Left colon (tissue), 2 donors: ENCODE measurements at regions not wholly inside any gene's neighbourhood (a gene's known extent, or its start where the extent isn't known, plus 50 kb on each side); places are given as distances from the start of the nearest gene placed in this dataset.

Source experiments
- ATAC-seq: fragments of 200-7000 bp; cut with Tn5 transposase; one replicate; pipeline ENCODE4 v1.9.1; 2020; ENCODE audit warnings: mild to moderate bottlenecking, moderate library complexity
- DNase-seq, 2 donors: peaks; one replicate each; pipeline ENCODE4 v3.0.0-alpha.2; 2020
- intact Hi-C, 2 donors: fragments of 100-400 bp; cut with DNase I in 1 of 2; cut with micrococcal nuclease in 1 of 2; formaldehyde crosslinking; loops; one replicate each; pipeline versions ENCODE4 v1.11.2 to v1.14.0; 2022; cut with DNase I, micrococcal nuclease
- donor health status: DM: no; HTN: no; CAD: no.
- donor health status: DM: yes; HTN: yes; CAD: no.

DNA sequence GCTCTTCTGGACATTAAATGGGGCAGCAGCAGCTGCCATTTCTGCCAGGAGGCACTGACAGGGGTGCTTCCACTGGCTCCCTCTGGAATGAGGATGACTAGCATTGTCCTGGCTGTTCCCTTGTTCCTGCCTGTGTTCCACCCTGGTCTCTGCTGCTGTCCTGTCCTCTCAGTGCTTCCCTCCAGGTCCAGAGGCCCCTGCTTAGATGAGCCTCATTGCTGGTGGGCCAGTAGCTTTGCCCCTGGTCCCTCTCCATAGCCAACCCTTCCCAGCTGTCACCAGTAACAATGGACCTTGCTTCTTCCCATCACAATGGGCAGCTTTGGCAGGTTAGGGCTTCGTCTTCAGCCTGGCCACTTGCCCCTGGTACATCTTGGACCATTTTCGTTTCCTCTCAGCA lies 561.1 kb downstream of the TCERG1L start:
- DNase-seq (no peak), ATAC-seq (no peak)
- intact Hi-C loops = no loop called here

DNA sequence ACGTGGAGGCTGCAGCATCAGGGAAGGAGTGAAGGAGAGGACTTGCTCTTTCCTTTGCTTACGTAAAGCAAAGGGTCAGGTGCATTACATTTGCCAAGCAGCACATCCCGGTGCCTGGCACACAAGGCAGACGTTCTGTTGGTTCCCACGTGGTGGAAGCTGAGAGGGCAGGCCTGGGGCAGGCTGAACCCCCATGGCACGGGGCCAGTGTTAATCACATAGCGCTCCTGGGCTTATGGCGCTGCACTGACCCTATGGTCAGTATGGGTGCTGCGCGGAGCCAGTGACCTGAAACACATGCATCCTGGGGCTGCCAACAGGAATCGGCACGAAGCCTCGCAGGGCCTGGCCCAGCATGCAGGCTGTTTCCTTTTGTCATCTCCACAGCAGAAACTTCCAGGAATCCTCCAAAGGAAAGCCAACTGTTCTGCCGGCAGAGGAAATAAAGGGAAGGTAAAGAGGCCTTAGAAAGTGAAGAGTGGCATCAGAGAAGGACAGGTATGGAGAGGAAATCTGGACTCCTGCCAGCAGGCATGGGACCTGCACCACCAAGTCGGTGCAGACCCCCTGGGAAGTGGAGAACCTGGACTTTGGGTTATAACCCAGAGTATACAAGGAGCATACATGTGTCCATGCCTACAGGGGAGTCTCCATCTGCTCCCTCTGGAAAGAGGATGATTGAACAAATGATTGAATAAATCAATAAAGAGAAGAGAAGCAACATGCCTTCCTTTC lies 560.2 kb downstream of the TCERG1L start:
- no peak for ATAC-seq
- intact Hi-C loops = no loop called here
- no peak for DNase-seq

DNA sequence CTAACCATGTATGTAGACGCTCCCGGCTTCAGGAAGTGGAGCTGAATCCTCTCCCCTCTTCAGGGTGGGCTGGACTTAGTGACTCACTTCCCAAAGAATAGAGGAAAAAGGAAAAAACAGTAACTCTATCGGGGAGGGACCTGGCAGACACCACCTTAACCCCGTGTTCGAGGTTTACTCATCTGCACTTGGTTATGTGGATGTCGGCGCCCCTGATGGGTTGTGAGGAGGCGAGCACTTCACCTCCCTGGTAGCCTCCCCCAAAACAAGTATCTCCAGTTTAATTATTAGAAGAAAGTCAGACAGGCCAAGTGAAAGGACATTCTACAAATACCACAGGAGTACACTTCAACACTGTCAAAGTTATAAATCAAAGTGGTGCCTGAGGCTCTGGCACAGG lies 559.7 kb downstream of the TCERG1L start:
- no peak for DNase-seq
- intact Hi-C loops = no loop called here
- no peak for ATAC-seq

DNA sequence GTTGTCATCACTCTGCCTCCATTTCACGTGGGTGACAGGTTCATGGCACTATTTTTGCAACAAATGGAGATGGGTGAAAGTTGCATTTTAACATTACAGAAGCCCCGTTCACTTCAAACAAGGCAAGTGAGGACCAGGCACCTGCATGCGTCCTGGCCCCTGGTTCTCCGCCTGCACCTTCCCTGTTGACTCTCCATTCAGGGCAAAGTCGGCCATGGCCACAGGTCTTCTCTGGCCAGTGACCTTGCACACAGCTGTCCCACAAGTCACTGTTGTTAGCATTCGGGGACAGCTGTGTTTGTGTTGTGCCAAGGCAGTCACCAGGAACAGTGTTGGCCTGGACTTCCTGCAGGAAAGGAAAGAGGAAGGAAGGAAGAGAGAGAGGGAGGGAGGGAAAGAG lies 554.9 kb downstream of the TCERG1L start:
- DNase-seq (no peak), ATAC-seq (no peak)
- intact Hi-C loops = no loop called here

DNA sequence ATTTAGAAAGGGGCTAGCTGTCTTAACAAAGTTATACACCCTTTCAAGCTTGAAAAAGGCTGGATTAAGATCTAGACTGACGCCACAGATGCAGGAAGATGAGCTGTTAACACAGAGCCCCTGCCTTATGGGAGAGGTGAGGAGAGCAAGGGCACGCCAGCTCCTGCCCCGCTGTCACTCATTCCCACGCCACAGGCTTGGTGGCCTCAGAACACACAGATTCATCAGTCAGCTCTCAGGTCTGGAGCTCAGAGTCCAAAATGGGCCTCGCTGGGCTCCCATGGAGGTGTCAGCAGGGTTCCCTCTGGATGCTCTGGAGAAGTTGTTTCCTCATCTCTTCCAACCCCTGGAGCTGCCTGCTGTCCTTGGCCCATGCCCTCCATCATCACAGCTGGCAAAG lies 554.2 kb downstream of the TCERG1L start:
- ATAC-seq (no peak), DNase-seq (no peak)
- intact Hi-C loops = no loop called here

DNA sequence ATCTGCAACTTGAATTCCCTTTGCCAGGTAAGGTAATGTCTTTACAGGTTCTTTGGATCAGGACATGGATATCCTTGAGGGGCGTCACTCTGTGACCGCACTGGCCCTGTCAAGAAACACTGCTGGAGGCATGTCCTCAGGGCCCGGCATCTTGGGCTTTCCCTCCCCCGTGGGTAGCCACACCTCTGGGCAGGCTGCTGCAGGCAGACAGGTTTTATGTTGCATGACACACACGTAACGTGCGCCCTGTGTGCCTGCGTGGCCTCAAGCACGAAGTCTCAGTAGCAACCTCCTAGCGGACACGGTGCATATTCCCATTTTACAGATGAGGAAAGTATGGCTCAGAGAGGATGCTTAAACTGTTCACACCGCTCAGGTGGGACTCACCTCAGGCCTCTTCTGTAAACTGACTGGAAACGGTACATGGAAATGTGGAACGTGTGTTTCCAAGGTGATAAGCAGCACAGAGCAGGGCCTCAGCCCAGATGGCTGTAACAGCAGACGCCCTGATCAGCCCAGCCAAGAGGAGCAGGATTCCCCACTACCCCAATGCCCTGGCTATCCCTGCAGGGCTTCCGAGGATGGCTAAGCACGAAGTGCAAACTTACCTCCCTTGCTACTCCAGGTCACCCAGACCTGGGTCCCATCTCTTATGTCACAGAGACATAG lies 553.6 kb downstream of the TCERG1L start:
- ATAC-seq (no peak), DNase-seq (no peak)
- intact Hi-C loops = no loop called here

DNA sequence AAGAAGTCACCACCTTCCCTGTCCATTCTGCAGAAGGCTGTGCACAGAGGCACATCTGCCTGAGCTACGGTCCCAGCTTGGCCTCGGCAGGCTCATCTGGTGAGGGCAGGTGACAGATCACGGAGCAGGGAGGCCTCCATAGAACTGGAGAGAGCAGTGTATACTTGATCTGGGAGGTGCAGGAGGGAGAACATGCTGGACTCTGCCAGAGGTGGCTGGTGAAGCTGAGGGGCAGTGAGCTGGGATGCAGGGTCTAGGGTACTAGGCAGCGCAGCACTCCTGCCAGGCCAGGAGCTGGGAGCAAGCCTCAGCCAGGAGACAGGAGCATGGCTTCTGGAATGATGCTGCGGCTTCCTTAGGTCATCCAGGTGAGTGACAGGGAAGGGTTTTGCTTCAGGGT lies 553.0 kb downstream of the TCERG1L start:
- intact Hi-C loops = no loop called here
- no peak for ATAC-seq
- DNase-seq = no peak

DNA sequence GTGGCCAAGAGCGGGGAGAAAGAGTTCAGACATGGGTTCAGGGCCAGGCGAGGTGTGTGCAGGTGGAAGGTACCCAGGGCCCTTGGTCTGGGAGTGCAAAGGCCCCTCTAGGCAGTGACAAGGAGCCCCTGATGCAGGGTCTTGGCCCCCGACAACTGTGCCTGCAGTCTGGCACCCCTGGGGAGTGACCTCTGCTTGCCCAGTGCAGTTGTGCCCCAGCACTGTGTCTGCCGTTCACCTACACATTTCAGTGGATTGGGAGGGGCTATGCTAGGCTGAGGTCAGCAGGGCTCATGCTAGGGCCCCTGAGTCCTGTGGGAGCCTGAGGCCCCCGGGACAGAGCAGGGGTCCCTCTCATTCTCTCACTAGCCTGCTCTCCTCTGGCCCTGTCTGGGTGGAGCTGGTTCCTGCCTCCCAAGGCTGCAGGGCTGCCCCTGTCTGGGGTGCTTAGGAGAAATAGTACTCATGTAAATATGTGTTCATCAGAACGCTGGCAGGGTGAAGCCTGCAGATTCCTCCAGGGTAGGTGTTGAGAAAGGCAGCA lies 550.4 kb downstream of the TCERG1L start:
- ATAC-seq (no peak), DNase-seq (no peak)
- intact Hi-C loops = no loop called here

DNA sequence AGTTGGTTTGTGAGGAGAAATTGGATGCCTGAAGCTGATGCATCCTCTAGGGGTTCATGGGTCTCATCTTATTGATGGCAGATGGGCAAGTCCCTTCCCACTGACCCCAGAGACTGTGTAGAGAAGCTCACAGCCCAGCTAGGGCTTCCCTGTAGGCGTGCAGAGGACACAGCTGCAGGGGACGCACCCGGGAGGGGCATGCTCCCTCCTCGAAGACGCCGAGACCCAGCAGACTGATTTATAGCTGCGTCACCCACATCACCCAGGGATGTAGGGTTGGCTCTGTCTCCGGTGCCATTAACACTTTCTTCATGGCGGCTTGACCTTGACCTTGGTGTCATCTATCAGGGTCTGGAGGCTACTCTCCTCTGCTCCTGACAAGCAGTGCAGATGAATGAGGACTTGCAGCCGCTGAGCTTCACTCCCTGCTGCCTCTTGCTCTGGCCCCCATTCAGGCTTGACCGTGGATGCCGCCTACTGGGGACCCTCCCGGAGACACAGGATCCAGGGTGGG lies 549.7 kb downstream of the TCERG1L start:
- no peak for ATAC-seq
- DNase-seq = no peak
- intact Hi-C loops = no loop called here

DNA sequence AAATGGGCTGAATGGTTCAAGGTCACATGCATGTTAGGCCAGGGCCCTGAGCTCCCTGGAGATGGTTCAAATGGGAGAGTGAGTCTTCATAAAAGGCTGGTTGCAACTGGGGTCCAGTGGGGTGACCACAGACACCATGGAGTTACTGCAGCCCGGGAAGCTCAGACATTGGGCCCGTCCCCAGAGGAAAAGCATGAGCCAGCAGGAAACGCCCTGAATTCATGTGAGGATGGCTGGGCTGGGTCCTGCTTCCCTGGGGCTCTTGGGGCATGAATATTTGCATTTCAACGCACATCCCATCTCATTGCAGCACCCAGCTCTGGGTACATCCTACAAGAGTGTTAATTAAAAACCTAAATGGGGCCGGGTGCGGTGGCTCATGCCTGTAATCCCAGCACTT lies 549.0 kb downstream of the TCERG1L start:
- intact Hi-C loops = no loop called here
- DNase-seq = peak in 1 of 2 donors; percentile 11
- ATAC-seq = no peak

DNA sequence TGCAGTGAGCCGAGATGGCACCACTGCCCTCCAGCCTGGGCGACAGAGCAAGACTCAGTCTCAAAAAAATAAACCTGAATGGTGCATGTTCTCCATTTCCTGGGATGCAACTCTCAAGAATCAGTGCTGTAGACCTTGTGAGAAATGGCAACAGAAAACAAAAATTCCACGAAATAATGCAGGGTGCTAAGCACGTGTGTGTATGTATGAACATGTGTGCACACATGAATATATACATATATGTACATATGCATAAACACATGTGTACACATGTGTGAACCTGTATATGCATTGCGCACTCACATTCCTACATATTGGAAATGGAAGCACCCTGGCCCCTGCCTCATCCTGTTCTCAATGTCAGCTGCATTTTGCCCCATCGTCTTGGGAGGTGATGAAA lies 548.5 kb downstream of the TCERG1L start:
- intact Hi-C loops = no loop called here
- DNase-seq (no peak), ATAC-seq (no peak)

DNA sequence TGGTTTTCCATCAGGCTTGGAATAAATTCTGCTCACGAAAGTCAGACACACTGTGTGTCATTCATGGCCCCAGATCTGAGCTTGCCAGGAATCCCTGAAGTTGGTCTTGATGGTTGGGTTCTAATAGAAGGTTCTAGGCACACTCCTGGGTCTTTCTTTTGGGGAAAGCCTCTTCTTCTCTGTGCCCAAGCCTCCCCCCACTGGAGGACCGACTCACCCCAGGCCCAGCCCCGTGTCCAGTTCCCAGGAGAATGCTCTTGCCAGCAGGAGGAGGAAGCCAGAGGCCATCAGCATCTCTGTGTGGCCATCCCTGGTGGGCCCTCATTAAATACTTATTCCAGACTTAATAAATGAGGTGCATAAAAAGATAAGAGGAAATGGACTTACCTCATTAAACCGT lies 548.0 kb downstream of the TCERG1L start:
- ATAC-seq (no peak), DNase-seq (peak in 1 of 2 donors; percentile 8)
- intact Hi-C loops = no loop called here

DNA sequence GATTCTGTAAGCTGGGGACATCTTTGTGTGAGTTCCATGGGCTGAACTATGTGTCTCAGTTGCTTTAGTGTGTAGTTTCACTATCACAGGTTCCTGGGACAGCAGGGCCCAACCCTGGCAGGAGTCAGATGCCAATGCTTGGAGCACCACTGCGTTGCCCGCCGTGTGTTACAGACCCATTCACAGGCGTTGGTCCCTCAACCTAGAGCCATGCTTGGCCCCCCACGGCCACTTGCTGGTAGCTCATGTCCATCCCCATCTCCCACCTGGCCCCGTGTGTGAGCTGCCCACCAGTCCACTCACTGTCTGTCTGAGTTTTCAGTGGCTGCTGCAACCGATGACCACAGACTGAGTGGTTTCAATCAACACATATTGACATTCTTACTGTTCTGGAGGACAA lies 546.9 kb downstream of the TCERG1L start:
- ATAC-seq = no peak
- intact Hi-C loops = no loop called here
- peak in 1 of 2 donors; percentile 9 for DNase-seq

DNA sequence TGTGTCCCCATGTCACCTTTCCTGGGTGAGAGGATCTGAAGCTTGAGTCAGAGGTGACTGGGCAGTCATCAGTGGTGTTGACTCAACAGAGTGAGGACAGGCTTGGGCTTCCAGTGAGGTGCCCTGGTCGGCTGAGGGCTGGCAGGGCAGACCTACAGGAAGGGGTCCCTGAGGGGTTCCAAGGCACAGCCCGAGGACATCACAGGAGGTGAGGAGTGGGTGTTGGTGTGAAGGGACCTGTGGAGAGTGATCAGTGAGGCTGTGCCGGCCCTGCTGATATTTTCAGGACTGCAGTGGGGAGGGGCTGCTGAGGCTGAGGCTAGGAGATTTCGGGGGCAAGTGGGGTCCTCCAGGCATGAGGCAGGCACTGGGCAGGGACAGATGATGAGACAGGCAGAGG lies 545.5 kb downstream of the TCERG1L start:
- ATAC-seq = no peak
- intact Hi-C loops = no loop called here
- peak in 1 of 2 donors; percentile 5 for DNase-seq

DNA sequence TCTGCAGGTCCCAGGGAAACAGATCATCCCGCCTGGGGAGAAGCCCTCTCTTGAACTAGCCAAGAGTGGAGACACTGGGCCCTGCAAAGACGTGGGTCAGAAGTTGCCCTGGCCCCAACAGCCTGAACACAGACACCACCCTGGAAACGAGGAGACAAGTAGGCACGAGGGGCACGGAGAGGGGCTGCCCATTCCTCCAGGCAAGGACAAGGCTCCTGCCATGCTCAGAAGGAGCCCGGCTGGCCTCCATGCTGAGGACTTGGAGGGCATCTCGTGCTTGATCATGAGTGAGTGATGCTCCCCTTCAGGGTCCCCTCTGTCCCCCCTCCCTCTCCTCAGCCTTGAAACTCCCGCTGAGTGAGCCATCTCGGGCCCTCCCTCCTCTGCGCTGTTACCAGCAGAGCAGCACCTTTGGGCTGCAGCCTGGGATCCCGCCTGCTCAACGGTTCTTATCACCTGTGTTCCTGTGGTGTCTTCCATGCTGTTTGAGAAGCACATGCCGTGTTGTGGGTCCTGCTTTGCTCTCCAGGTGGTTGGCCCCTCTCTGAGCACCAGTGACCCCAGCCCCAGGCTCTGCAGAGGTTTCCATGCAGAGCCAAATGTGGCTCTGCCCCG lies 544.3 kb downstream of the TCERG1L start:
- ATAC-seq = no peak
- intact Hi-C loops = no loop called here

DNA sequence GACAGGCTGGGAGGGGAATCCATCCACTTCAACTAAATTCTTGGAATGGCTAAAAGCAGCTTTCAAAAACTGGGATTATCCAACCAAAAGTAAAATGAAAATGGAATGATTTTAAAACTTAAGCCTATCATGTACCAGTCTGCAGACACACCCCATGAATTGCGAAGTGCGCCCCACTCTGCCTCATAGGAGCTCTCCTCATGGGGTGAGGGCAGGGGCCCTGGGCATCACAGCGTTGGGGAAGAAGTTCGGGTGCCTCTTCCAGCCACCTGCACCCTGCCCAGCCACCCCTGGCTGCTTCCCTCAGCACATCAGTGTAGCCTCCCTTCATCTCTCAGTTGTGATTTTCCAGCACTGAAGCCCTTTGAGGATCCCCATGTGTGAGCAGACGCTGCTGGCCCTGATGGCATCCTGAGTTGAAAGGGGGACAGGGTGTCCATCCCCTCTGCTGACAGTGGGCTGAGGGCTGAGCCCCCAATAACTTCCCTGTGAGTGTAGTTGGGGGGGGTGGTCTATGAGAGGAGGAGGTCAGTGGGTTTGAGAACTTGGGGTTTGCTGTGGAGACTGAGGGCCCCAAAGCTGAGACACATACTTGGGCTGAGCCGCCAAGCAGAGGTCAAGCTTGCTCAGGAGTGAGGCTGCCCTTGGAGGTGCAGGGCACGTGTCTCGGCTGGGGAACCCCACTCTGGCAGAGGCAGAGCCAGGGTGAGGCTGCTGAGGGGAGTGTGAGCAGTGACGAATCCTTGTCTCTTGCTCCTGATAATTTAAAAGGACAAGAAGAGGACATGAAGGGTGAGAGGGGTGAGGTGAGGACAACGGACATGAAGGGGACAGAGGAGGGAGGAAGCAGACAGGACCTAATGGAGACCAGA lies 542.1 kb downstream of the TCERG1L start:
- DNase-seq (no peak), ATAC-seq (no peak)
- intact Hi-C loops = no loop called here

More for the DNA sequence above, 544.3 kb downstream of the TCERG1L start:
- no peak for DNase-seq

DNA sequence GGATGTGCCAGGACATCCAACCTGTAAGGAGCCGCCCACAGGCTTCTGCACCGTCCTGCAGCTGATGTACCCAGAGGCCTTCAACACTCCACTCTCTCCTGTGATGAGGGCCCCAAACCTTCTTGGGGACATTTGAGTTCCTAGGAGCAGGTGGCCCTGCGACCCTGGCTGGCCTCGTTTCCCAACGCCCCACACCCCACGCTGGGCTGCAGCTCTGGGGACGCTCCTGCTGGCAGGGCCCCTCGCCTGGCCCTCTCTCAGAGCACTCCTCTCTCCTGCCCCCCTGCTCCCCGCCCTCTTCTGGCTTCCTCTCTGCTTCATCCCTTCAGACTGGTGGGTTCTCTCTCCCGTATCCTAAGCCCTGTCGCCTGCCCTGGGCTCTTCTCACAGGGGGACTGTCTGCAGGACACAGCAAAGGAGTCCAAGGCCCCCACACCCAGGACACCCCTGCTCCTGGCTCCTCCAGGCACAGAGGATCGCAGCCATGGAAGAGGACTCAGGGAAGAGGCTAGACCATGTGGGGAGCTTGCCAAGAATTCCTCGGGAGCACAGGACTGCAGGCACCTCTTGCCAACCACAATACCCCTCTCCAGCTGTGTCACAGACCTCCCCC lies 541.4 kb downstream of the TCERG1L start:
- no peak for ATAC-seq
- intact Hi-C loops = no loop called here

DNA sequence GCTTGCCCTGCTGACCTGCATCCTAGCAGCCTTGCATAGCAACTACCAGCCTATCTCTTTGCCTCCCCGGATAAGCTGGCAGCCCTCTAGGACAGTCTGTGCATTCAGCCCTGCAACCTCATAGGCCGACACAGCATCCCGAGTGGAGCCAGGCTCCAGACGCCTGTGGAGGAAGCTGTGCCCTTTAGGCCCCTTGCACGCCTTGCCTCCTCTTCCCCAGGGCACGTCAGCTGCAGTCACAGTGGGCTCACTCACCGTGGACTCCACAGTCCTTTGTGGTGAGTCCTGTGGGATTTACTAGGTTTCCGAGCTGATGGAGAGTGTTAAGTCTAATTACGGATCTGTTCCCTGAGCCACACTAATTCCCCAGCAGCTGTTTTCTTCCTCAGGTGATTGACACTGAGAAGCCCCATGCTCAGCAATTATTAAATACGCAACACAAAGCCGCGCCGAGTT lies 540.0 kb downstream of the TCERG1L start:
- DNase-seq (no peak), ATAC-seq (no peak)
- intact Hi-C loops = no loop called here

More for the DNA sequence above, 541.4 kb downstream of the TCERG1L start:
- no peak for DNase-seq
